Heart right ventricle (tissue), 16 donors: ENCODE measurements at regions not wholly inside any gene's neighbourhood (a gene's known extent, or its start where the extent isn't known, plus 50 kb on each side); places are given as distances from the start of the nearest gene placed in this dataset.

Source experiments
- ATAC-seq, 8 donors: fragments of 200-7000 bp; cut with Tn5 transposase; one replicate each; pipeline ENCODE4 v1.9.1; 2020; ENCODE audit warnings: mild to moderate bottlenecking in 8 of 8, moderate library complexity in 8 of 8, moderate number of reproducible peaks in 1 of 8
- DNase-seq, 2 donors: peaks; one replicate each; pipeline ENCODE4 v3.0.0-alpha.2; 2020
- H3K27ac ChIP-seq, 10 donors: fragments of 200-600 bp; sonication (generic) in 2 of 10; one replicate each; pipeline versions ENCODE4 v1.5.0 to v1.8.0; 2020 to 2022; ENCODE audit warnings: mild to moderate bottlenecking in 3 of 10
- H3K27me3 ChIP-seq, 7 donors: fragments of 200-600 bp; one replicate each; pipeline ENCODE4 v1.8.0; 2021 to 2022; ENCODE audit warnings: mild to moderate bottlenecking in 2 of 7
- H3K36me3 ChIP-seq, 9 donors: fragments of 200-600 bp; sonication (generic) in 1 of 9; one replicate each; pipeline versions ENCODE4 v1.5.0 to v1.8.0; 2020 to 2022; ENCODE audit warnings: mild to moderate bottlenecking in 2 of 9
- H3K4me1 ChIP-seq, 9 donors: fragments of 200-600 bp; sonication (generic) in 1 of 9; one replicate each; pipeline versions ENCODE4 v1.5.0 to v1.8.0; 2020 to 2022; ENCODE audit warnings: mild to moderate bottlenecking in 4 of 9
- H3K4me3 ChIP-seq, 10 donors: fragments of 200-600 bp; sonication (generic) in 2 of 10; one replicate each; pipeline versions ENCODE4 v1.5.0 to v1.8.0; 2020 to 2022; ENCODE audit warnings: mild to moderate bottlenecking in 7 of 10, moderate library complexity in 2 of 10
- H3K9me3 ChIP-seq, 11 donors: fragments of 200-600 bp in 10 of 11; sonication (generic) in 2 of 11; one replicate each; pipeline versions ENCODE4 v1.5.0 to v1.8.0; 2013 to 2022; ENCODE audit warnings: mild to moderate bottlenecking in 2 of 11, control low read depth in 1 of 11, moderate library complexity in 1 of 11
- WGBS, 2 donors: extraction: QIAGEN DNeasy Blood & Tissue Kit; methylation state at CpG; one replicate each; pipeline ENCODE4 v1.1.7; 2013; ENCODE audit warnings: inconsistent platforms in 1 of 2; 5-methylcytosine and 5-hydroxymethylcytosine counted together
- intact Hi-C, 10 donors: fragments of 100-400 bp; cut with DNase I; formaldehyde crosslinking; loops; one replicate each; pipeline versions ENCODE4 v1.11.1 to v1.14.2; 2022
- TF ChIP-seq, protein P1 (sequence below), 9 donors: fragments of 200-600 bp; sonication (generic) in 2 of 9; IDR thresholded peaks; one replicate each; pipeline versions ENCODE4 v1.5.0 to v1.8.0; 2021 to 2022; ENCODE audit warnings: antibody characterized with exemption in 9 of 9, mild to moderate bottlenecking in 5 of 9, moderate library complexity in 1 of 9
- donor health status: Arrhythmogenic right ventricular cardiomyopathy.
- donor health status: ischemic (EF 13 %, LVEDD 7.1; RV severe dilation, severe dysfunction).
- donor health status: healthy with polysubstance abuse.
- donor health status: DM: no; HTN: yes; CAD: no.
- donor health status: DM: no; HTN: no; CAD: no.
- donor health status: ischemic (EF 25% LVEDD 6.9; RV normal size, moderate dysfunction).
- donor health status: ischemic (EF 25% LVEDD 5.7; RV mildly dilated, moderate dysfunction).
- donor health status: healthy.
- donor health status: DM: yes; HTN: yes; CAD: no.
- donor health status: Ischemic cardiomyopathy.
- donor health status: ischemic (EF 35%, LVEDD 5.7; RV mildly dilated, moderate dysfunction).
- donor health status: nonischemic (EF 11% LVEDD 7.7; RV severe dilation, severe dysfunction).
- donor health status: DM: yes; HTN: yes; CAD: no.
- donor health status: PGD.
- donor health status: ischemic (EF 29% LVEDD 5.4; RV normal size, mild dysfunction).
- donor health status: nonischemic (EF 23%, LVEDD 6.1; RV moderate dilation, normal function).

DNA sequence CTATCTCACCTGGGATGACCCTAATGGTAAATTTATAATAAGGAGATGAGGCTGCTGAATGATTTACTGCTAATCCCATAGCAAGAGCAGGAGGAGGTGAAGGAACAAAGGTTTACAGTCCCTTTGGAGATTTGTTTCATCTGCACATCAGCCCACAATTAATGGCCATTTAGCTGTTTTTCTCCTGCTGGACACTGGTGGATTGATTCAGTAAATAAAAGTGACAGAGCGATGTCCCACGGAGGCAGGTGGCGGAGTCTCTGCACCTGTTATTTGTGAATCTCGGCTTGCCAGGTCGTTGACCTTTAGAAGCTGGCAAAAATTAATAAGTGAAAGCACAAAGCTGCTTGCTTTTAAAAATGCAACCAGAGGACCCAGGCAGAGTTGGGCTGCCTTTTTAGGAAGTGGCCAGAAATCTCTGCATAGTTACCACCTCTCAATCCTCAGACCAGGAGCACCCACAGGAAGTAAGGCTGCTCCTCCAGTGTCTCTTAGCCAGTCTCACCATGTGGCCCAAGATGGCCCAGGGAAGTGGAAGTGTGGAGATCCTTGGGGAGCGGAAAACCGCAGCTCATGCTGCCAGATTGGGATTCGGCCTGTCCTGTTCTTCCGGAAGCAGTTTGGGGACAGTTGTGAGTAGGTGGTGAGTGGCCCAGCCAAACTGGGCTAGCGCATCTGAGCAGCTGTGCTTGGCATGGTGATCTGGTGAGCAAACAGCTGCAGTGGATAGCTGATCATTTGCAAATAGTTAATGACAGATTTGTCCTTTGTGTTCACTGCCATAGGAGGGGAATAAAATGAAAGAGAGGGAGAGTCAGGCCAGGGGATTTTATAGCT lies 1005.7 kb upstream of the PIK3C3 start:
- DNase-seq (no peak), ATAC-seq (no peak)
- Histone ChIP-seq H3K4me3 (no peak overlapping the region), H3K9me3 (peaks cover 0 to 11% (median 0%) of the 10 kb centered on the region in 11 donors), H3K36me3 (no peaks in the 10 kb centered on the region), H3K4me1 (no peaks in the 10 kb centered on the region), H3K27me3 (no peaks in the 10 kb centered on the region), H3K27ac (no peak overlapping the region)
- TF ChIP-seq, protein P1, sequence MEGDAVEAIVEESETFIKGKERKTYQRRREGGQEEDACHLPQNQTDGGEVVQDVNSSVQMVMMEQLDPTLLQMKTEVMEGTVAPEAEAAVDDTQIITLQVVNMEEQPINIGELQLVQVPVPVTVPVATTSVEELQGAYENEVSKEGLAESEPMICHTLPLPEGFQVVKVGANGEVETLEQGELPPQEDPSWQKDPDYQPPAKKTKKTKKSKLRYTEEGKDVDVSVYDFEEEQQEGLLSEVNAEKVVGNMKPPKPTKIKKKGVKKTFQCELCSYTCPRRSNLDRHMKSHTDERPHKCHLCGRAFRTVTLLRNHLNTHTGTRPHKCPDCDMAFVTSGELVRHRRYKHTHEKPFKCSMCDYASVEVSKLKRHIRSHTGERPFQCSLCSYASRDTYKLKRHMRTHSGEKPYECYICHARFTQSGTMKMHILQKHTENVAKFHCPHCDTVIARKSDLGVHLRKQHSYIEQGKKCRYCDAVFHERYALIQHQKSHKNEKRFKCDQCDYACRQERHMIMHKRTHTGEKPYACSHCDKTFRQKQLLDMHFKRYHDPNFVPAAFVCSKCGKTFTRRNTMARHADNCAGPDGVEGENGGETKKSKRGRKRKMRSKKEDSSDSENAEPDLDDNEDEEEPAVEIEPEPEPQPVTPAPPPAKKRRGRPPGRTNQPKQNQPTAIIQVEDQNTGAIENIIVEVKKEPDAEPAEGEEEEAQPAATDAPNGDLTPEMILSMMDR (IDR thresholded peaks at IDR 0.05), result no peak
- WGBS, 2 donors, result 88 to 92% methylated on average over 10 of the region's 10 CpGs
- intact Hi-C loops, result no loop called here

DNA sequence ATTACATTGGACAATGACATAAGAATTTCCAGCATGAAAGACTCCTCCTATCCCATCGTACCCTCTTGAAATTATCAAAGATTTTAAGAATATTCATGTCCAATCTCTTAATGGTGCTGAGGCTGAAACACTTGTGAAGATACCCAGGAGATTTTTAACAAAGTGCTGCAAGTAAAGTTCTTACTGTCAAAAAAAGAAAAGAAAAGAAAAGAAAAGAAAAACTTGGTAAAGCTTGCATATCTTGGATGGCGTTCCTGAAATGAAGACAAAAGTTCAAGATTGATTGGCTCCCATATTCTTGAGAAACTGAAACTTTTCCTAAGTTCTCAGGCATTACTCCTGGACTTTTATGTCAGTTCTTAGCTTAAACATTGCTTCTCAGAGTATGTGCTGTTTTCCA lies 1010.5 kb upstream of the PIK3C3 start:
- H3K9me3 ChIP-seq, result peaks cover 0 to 4% (median 0%) of the 10 kb centered on the region in 11 donors
- intact Hi-C loops, result no loop called here
- TF ChIP-seq, protein P1 (IDR thresholded peaks at IDR 0.05), result no peak
- ATAC-seq (no peak), DNase-seq (no peak)
- no peak overlapping the region for H3K27ac ChIP-seq
- no peaks in the 10 kb centered on the region for H3K27me3 ChIP-seq
- H3K36me3 ChIP-seq, result no peaks in the 10 kb centered on the region
- H3K4me1 ChIP-seq, result no peaks in the 10 kb centered on the region
- no peak overlapping the region for H3K4me3 ChIP-seq
- WGBS, 2 donors, result 46 to 49% methylated on average over 2 of the region's 2 CpGs

DNA sequence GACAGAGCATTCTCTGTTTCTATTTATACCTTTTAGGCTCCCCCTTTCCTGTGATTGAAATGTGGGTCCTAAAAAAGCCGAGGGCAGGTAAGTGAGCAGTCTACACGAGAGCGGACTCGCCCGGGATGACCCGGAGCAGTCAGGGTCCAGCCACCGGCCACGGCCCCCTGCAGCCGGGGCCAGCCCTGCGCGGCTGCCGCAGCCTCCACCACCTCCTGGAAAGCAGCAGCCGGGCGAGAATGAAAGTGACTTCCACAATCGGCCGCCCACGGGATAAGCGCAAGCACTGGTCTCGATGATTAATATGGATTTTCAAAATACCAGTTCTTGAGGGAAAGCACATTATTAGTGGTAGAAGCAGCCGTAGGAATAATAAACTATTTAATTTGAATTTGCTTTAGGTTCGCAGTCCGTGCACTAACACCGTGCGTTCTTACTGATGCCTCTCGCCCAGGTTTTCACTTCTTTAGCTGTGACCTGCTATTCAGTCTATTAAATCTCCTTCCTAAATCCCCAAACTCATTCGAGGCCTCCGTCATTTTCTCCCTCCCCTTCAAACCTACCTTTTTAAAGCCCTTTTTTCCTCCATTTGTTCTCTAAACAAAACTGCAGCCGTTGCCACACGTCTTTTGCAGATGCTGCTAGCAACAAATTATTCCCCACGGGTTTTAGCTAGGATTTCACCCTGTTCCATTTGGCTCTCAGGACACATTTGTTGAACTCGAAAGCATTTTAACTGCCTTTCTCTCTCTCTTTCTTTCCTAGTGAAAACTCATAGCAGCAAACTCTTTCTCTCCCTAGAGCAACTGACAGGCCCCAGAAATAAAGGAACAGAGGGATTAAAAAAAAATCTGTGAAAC lies 1015.1 kb upstream of the PIK3C3 start:
- Histone ChIP-seq H3K27me3 (peaks cover 0 to 3% (median 0%) of the 10 kb centered on the region in 7 donors), H3K4me3 (no peak overlapping the region), H3K4me1 (no peaks in the 10 kb centered on the region), H3K27ac (no peak overlapping the region), H3K9me3 (peaks cover 0 to 4% (median 0%) of the 10 kb centered on the region in 11 donors), H3K36me3 (no peaks in the 10 kb centered on the region)
- intact Hi-C loops, result no loop called here
- no peak for ATAC-seq
- 87% methylated on average over 31 of the region's 31 CpGs for WGBS, 2 donors
- TF ChIP-seq, protein P1 (IDR thresholded peaks at IDR 0.05), result no peak
- DNase-seq, result no peak

DNA sequence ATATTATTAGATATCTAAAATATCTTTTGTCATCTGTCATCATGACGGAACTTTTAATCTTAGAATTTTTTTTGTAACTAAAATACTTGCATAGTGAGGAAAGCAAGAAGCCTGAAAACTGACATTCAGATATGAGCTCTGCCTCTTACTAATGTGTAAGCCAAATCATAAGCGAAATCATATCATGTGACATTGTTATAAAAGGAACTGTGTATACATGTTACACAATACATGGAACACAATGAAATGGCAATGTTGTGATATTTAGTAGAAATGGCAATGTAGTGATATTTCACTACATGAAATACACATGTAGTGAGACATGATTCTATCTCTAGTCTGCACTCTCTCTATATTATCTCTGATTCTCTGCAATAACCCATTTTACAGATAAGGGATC lies 1016.4 kb upstream of the PIK3C3 start:
- no peak overlapping the region for H3K4me3 ChIP-seq
- H3K27me3 ChIP-seq, result peaks cover 0 to 3% (median 0%) of the 10 kb centered on the region in 7 donors
- no peaks in the 10 kb centered on the region for H3K4me1 ChIP-seq
- no peak for DNase-seq
- no peaks in the 10 kb centered on the region for H3K36me3 ChIP-seq
- H3K9me3 ChIP-seq, result peaks cover 0 to 4% (median 0%) of the 10 kb centered on the region in 11 donors
- intact Hi-C loops, result no loop called here
- TF ChIP-seq, protein P1 (IDR thresholded peaks at IDR 0.05), result no peak
- 80% methylated on average over 2 of the region's 2 CpGs for WGBS, 2 donors
- no peak for ATAC-seq
- no peak overlapping the region for H3K27ac ChIP-seq
